ENCODE measurements at regions not wholly inside any gene's neighbourhood (a gene's known extent, or its start where the extent isn't known, plus 50 kb on each side); places are given as distances from the start of the nearest gene placed in this dataset.
A peak's percentile ranks its signal among the peaks of the same experiment; 100 is the strongest.

DNA sequence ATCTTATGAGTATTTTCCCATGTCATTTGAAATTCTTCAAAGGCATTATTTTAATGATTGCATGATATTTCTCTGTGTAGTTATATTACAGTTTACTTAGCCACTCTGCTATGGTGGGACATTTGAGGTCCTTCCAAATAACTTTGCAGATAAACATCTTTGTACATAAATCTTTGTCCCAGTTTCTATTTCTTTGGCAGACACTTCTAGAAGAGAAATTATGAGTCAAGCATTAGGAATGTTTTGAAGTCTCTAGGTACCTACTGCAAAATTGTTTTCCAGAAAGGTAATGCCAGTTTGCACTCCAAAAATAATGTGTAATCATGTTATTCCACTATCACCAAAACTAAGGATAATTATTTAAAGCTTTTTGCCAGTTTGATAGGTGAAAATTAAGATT is 149.7 kb downstream of the EN1 start:
- no peak for DNase-seq

DNA sequence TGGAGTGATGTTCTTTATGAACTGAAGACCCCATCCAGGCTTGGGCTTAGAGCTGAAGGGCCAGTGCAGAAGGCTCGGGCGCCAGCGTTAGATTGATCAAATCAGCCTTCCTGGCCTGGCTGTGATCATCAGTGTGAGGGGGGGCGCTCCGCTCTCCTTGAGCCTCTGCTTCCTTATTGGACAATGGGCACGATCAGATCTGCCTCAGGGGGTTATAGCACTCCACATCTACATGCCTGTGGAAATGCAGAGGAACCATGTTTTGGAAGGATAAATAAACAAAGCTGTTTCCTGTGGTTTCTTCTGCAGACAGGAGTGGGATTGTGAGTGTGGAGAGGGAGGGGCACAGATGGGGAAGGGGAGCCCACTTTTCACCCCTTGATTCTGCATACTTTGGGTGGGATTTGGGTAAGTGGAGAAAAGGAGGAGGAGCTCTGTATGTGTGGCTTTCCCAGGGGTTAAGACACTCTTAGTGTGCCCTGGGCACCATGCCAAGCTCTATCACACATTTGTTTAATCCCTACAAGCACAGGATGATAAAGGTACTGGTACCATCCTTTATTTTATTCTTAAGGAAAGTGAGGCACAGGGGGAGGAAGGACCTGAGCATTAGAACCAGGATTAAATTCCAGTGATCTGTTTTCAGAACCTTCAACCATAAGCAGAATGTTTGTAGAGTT is 150.5 kb downstream of the EN1 start:
- no peak for DNase-seq

DNA sequence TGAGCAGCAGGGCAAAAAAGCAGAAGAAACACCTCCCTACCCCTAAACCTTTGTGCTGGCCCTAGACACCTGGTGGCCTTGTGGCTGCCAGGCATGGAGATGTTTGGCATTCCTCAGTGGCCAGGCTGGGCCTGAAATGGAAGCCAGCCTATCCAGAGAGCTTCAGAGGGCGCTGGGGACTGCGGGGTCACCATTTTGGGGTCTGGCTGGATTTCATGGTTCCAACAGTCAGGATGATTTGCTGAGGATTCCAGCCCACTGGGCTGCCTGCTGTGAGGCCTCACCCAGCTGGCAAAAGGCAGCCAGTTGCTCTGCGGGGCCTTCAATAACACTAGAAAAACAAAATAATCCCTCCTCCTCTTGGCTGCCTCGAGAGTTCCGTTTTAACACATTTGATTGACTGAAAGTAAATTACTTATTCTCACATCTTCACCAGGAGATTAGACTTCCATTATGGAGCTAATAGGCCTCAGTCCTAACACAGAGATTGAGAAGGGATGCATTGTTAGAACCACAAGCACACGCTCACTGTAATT is 154.1 kb downstream of the EN1 start:
- DNase-seq: no peak

DNA sequence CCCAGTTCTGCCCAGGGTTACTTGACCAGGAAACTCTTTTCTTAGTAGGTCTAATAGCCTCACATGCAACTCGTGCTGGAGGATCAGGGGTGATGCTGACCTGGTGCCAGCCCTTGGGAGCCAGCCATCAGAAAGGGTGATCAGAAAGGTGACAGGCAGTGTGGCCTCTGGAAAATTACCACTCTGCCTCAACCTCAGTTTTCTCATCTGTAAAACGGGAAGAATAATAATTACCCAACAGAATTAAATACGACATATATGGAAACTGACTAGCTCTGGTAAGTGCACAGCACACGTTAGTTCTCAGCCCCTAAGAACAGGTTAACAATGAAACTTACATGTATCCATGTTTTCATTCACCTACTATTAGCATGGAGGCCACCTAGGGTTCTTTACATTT is 157.6 kb downstream of the EN1 start:
- no peak for DNase-seq

DNA sequence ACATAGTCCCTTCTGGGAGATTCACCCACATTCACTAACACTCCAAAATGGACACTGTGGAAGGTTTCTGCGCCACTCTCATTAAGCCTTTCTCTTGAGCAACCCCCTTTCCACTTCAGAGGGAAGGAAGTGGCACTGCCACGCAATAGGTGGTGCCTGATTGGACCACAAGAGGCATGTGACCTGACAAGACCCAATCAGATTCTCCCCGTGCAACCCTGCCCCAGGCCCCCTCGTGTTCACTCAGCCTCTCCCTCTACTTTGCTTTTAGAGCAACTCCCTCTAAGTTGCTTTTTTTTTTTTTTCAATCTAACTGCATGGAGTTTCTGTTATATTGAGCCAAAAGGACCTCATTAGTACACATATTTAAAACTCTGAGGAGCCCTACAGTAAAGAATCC is 158.0 kb downstream of the EN1 start:
- no peak for DNase-seq

DNA sequence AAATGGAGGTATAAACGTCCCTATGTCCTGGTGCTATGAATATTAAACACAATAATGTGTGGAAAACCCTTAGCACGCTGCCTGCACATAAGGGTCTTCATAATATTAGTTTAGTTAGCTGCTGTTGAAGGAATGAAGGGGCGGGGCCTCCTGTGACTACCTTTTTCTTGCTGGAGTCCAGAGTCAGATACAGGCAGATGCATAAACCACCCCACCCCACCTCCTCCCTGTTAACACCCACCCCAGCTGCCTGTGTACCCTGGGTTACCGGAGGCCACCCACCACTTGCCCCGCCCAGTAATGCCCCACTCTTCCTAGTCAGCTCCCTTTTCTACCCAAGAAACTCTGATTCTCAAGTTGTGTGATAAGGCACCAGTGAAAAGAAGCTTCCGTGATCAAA is 158.4 kb downstream of the EN1 start:
- no peak for DNase-seq

DNA sequence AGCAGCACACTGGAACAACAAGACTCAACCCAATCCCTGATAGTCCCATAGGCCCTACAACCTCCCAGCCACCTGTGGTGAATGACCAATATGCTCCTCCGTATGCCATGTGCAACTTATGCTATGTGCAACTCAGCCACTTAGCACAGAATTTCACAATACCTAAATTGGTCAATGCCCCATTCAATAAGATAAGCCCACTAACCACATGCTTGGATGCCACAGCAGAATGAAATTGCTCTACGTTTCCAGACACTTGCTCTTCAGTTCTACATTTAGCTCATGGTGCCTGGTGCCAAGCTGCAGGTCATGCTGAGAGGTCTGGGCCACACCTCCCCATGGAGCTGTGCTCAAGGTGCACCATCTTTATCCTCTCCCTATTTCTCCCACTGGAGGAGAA is 159.8 kb downstream of the EN1 start:
- no peak for DNase-seq

DNA sequence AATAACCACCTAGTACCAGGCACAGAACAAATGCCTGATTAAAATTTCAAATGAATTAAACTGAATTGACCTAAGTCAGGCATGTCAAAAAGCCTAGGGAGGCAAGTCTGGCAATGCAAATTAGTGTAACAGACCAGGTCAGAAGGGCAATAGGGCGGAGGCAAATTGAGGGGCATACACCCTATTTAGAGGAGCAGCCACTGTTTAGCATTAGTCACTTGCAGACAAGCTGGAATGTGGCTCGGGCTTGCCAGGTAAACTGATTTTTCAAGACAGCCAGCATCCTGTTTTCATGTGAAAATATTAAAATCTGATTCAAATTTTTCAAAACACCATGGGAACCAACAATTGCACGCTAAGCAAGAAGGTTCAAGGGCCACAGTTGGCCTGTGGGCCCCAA is 160.3 kb downstream of the EN1 start:
- no peak for DNase-seq

DNA sequence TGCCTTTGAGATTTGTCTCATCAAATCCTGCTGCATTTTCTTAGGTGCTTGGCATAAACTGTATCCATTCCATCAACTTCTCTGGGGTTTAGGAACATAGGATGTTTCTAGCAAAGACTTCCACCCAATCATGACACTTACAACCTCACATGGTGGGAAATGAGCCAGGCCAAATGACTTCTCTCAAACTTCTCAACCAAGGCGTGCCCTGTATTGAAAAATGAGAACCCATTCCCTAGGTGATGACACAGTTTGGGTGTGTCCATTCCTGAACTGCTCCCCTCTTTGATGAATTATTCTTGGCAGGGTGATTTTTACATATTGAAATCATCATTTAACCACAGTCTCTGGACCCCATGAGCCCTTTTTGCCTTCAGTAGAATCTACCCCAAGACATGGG is 161.1 kb downstream of the EN1 start:
- no peak for DNase-seq

DNA sequence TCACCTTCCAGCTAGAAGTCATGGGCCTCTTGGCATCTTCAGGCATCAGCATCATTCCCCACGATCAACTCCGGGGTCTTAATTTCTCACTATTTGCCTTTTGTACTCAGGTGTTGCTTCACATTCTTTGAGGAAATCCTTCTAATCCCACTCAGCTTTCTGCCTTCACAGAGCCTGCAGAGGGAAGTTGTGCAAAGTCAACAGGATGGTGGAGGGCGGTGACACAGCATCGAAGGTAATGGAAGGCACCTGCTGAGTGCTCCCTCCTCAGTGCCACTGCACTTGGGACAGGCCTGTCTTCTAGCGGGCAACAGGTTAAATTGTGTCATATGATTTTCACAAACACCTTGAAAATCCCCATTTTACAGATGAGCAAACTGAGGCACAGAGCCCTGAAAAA is 164.0 kb downstream of the EN1 start:
- DNase-seq: no peak

DNA sequence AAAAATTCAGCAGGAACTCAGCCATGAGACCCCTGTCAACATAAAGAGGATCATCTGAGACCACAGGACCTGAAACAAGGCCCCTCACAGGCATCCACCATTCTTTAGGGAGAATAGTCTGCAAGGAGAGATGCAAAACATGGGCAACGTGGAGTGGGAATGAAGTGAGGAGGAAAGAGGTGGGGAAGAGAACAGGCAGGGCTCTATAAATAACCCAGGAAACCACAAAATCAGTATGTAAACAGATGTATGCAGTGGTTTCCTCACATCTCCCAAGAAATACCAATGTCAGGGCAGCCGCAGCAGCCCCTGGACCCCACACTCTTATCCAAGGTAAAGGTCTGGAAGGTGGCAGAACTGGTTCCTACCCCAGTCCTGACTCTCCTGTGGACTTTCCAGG is 168.5 kb downstream of the EN1 start:
- DNase-seq: no peak

DNA sequence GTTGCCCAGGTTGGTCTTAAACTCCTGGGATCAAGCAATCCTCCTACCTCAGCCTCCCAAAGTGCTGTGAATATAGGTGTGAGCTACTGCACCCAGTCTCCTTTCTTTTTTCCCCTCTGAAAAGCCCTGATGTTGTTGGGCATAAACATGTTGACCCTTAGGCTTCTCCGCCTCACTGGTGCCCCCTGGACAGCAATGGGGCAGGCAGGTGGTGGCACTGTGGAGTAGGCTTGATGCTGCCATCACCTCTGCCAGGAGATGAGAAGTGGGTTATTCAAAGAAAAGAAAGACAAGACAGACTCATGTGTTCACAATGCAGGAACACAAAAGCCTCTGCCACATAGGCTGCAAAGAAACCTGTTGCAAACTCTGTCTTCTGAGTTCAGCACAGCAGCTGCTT is 169.9 kb downstream of the EN1 start:
- no peak for DNase-seq

DNA sequence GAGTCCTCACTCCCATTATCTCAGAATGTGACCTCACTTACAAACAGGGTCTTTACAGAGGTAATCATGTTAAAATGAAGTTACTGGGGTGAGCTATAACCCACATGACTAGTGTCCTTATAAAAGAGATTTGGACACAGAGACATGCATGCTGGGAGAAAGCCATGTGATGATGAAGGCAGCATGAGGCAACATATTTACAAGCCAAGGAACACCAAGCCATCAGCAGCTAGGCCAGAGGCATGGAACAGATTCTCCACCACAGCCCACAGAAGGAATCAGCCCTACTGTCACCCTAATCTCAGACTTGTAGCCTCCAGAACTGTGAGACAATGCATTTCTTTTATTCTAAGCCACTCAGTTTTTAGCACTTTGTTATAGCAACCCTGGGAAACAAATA is 171.9 kb downstream of the EN1 start:
- DNase-seq: no peak

DNA sequence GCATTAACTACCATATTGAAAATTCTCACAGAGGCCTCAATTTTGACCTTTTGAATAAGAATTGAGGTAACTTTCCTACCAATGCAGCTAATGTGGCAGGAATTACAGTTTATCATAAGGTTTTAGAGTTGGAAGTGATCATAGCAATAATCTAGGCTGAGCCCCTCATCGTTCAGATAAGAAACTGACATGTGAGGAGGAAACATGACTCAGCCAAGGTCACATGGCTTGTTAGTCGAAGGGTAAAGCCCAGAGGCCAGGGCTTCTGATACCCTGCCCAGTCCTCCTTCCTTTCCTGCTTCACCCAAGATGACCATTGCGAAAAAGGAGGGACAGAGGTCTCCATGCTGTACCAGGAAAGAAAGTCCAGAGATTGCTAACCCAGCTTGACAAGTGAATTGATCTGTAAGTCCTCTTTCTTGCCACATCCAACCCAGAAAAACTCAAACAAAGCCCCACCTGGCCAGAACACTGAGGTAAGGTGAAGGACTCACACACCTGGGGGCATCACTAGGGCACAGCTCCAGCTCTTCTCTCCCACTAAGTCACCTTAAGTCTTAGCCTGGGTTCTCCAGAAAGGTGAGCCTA is 174.8 kb downstream of the EN1 start:
- DNase-seq: no peak

DNA sequence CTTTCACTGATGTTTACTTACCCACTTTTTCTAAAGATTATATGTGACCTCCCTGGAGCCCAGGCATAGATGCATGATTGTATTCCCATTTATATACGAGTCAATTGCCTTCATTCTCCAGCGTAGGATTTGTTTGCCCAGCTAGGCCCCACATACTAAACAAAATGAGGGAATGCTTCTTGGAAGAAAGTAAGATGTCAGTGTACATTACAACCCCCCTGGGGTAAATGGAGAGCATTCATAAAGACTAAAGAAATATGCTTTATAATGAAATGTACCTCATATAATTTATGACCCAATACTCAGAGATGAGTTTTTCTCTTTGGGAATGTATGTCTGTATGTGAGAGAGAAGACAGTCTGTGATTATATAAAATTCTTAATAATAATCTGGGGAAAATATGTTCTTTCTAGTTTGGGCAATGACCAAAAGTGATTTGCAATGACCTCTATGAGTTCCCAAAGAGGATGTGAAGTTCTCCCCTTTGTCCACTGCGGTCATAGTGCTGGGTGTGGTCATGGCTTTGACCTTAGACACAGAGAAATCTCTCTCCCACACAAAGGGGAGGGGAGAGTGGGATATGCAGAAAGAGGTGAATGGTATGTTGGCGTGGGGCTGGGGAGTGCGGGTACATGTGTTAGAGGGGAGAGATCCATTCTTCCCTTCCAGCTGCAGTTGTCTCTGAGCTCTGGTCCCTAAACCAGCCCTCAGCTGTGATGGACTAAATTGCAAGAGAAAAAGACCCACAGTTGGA is 175.6 kb downstream of the EN1 start:
- DNase-seq: no peak

DNA sequence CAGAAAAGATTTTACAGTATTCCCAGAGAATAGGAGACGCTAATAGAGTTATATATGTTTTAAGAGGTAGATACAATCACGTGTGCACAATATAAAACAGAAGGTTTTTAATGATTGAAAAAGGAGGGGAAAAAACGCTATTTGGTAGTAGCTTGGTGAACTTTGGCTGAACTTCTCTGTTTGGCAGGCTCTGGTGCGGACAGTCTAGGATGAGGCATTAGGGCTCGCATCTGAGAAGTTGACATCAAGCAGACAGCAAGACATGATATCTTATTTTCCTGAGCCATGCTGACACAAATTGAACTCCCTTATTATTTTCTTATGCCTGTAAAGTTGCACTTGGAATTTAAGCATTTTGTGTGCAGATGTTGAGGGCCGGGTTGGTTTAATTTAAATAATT is 176.6 kb downstream of the EN1 start:
- DNase-seq: no peak

DNA sequence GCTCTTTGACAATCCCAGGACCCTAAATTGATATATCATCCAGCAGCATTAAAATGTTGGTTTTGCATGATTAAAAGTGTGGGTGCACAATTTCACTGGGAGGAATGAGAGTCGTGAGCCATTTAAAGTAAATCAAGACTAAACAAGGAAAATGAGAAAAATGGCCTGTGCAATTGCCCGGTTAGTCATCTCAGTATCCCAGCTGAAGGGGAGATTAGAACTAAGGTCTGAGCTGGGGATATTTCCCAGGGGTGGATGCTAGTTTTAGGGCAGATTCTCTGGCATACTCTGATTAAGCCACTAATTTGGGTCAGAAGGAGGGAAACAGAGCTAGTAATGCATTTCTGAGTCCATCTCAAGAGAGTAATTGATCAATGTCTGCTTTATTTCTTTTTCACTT is 177.2 kb downstream of the EN1 start:
- no peak for DNase-seq

DNA sequence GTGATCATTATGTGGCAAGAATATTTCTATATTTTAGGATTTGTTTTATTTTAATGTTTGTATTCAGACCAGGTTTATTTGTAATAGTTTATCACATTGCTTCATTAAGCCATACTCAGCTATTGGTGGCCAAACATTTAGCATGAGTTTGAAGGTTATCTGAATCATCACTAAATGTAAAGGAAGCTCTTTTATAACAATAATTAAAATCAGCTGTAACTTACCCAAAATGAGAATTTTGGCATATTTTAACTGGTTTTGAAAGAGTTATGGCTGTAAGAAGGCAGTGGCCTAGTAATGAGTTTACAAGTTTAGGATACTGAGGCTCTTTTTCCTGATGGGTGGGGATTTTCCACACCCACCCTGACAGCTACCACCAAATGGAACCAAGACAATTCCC is 177.8 kb downstream of the EN1 start:
- no peak for DNase-seq

DNA sequence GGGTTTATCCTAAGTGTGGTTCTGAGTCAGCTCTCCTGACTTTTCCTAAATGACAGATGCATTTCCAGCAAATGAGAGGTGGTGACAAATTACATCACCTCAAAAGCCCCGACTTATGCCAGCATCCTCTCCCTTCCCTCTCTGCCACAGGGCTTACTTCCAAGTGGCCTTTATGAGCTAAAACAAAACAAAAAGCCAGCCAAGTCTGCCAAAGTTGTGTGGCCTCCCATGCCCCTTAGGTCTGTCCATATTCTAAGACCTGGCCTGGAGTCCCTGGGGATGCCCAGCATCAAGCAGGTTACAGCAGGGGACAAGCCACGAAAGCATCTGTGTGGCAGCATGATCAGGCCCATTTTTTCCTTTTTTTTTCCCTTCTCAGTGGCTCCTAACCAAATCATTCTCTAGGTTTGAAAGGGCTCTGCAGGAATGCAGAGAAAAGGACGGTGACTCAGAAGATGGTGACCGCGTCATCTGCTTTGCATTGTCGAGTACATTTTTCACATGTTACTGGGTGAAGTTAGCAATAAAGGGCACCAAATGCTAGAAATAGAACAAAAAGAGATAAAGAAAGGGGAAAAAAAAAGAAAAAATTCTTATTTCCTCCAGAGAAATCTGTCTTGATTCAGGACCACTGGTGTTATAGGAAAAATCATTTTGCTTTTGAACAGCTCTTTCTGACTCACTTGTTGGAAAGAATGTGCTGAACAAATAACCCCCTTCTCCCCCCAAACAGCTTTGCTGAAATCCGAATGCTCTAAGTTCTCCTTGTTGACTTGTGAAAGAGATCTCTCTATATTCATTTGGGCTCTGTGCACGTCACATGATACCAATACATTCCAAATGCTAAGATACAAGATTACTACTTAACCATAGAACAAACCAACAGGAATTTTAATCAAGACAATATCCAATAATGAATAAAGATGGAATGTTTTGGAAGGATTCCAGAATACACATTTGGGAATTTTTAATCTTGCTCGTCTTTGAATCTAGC is 178.7 kb downstream of the EN1 start:
- peak in 1 of 14 donors; percentile 47 for DNase-seq

DNA sequence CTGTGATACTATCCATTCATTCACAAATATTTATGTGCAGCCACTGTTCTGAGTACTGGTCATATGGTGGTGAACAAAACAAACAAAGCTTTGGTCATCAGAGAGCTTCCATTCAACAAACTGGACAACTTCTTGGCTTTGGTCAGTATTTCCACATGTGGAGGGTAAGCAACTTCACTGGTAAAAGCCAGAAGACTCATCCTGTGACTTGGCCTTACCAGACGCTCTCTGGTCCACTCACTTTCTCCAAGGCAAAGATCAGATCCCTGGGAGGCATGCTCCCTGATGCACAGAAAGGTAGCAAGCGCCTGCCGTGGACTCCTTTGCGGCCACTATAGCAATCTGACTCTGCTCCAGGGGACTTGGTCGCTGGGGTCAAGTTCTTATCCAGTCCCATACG is 179.5 kb downstream of the EN1 start:
- DNase-seq: no peak

DNA sequence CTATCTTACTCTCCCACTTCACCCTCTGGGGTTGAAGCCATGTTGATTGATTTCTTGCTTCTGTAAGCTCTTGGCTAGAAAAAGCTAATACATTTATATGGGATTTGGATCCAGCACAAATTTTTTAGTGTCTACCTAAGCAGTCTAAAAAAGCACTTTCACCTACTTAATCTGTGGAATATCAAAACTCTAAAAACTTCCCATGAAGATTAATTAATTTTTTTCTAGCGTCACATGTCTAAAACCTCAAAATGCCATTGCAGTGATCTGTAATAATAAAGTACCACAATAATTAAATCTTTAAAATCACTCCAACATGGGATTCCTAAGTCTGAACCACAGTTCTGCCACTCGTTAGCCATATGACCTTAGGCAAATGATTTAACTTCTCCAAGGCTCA is 180.1 kb downstream of the EN1 start:
- no peak for DNase-seq

DNA sequence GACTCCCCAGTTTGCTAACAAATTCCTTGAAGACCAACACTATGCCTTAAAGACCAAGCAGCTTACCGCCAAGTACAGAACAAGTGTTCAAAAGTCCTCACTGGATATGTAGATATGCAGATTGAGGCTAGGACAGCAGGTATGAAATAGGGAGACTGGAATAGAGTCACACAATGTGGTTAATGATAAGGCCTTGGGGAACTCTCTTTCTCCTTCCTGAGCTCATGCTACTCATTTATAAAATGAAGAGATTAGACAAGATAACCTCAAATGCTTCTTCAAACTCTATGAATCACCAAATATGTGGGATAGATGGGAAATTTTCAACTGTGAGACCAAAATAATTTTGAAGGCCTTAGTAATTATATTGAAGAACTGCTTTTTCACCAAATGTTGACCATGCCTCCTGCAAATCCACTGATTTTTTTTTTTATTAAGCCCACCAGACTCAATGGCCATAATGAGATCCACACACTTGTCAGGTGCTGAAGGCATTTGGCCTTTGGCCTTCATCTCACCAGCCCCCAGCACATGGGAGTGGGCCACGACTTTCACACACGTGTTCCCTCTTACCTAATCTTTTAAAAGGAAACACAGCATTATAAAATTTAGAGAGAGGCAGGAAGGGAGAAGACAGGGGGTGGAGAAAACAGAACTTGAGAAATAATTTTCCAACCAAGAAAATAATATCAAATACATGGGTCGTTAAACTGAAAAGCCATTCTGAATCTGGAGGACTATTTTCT is 181.5 kb downstream of the EN1 start:
- no peak for DNase-seq

All from C1 segment of cervical spinal cord (tissue), 14 donors.